Endodermal cell (in vitro differentiated cells): ENCODE measurements at regions not wholly inside any gene's neighbourhood (a gene's known extent, or its start where the extent isn't known, plus 50 kb on each side); places are given as distances from the start of the nearest gene placed in this dataset.
A peak's percentile ranks its signal among the peaks of the same experiment; 100 is the strongest.

Source experiments
- DNase-seq: peaks from one replicate; pipeline ENCODE4 v3.0.0-alpha.2; 2017
- H3K27ac ChIP-seq: 2 replicates; pipeline ENCODE4 v1.5.1; 2013; ENCODE audit warnings: mild to moderate bottlenecking, low read depth, low read length, moderate library complexity
- H3K27me3 ChIP-seq: 2 replicates; pipeline ENCODE4 v1.6.1; 2013; ENCODE audit warnings: mild to moderate bottlenecking, low read length, moderate library complexity; ENCODE audit not compliant: insufficient read depth, control insufficient read depth, poor library complexity, severe bottlenecking
- H3K36me3 ChIP-seq: 2 replicates; pipeline ENCODE4 v1.7.0; 2013; ENCODE audit warnings: mild to moderate bottlenecking, low read length, moderate library complexity; ENCODE audit not compliant: control insufficient read depth, insufficient read depth
- H3K4me1 ChIP-seq: one replicate; pipeline ENCODE4 v1.7.0; 2013; ENCODE audit warnings: low read length; ENCODE audit not compliant: control insufficient read depth, insufficient read depth
- H3K4me3 ChIP-seq: 2 replicates; pipeline ENCODE4 v1.5.1; 2013; ENCODE audit warnings: mild to moderate bottlenecking, low read length, moderate library complexity
- H3K9ac ChIP-seq: 2 replicates; pipeline ENCODE4 v1.6.1; 2013; ENCODE audit warnings: mild to moderate bottlenecking, low read length, moderate library complexity; ENCODE audit not compliant: poor library complexity, severe bottlenecking; ENCODE audit errors: extremely low read depth
- H3K9me3 ChIP-seq: 2 replicates; pipeline ENCODE4 v1.6.1; 2013; ENCODE audit warnings: mild to moderate bottlenecking, low read length, moderate library complexity; ENCODE audit not compliant: control insufficient read depth
- H3K27ac Mint-ChIP-seq: 2 replicates; pipeline ENCODE4 v1.8.0; 2020; ENCODE audit warnings: mixed read lengths
- H3K27me3 Mint-ChIP-seq: 2 replicates; pipeline ENCODE4 v1.8.0; 2021; ENCODE audit warnings: mild to moderate bottlenecking, mixed read lengths; ENCODE audit not compliant: insufficient read depth
- H3K36me3 Mint-ChIP-seq: 2 replicates; pipeline ENCODE4 v1.8.0; 2020; ENCODE audit warnings: low read depth, mixed read lengths
- H3K4me1 Mint-ChIP-seq: 2 replicates; pipeline ENCODE4 v1.8.0; 2020; ENCODE audit warnings: mixed read lengths
- H3K4me3 Mint-ChIP-seq: 2 replicates; pipeline ENCODE4 v1.8.0; 2020; ENCODE audit warnings: mild to moderate bottlenecking, moderate library complexity, mixed read lengths
- H3K9me3 Mint-ChIP-seq: 2 replicates; pipeline ENCODE4 v1.8.0; 2020; ENCODE audit warnings: mild to moderate bottlenecking, mixed read lengths
- CTCF ChIP-seq: fragments of 200-600 bp; sonication (generic); conservative IDR thresholded peaks from 2 replicates; pipeline ENCODE4 v1.5.0; 2021; ENCODE audit warnings: antibody characterized with exemption, mild to moderate bottlenecking
- WGBS, 2 experiments: methylation state at CpG; one replicate each; pipeline versions ENCODE4 v1.1.5 to v1.1.7; 2013; ENCODE audit warnings: missing lambda C conversion rate in 2 of 2, mixed read lengths in 1 of 2; ENCODE audit not compliant: insufficient coverage in 1 of 2, insufficient read length in 1 of 2; 5-methylcytosine and 5-hydroxymethylcytosine counted together

- Mint-ChIP-seq H3K36me3 (no peaks in the 10 kb centered on the region), H3K4me3 (no peak overlapping the region), H3K27me3 (no peaks in the 10 kb centered on the region), H3K9me3 (no peaks in the 10 kb centered on the region), H3K4me1 (peaks cover 4% of the 10 kb centered on the region), H3K27ac (no peak overlapping the region)
- H3K4me3 ChIP-seq, result no peak overlapping the region
- H3K36me3 ChIP-seq, result no peaks in the 10 kb centered on the region
- H3K27me3 ChIP-seq, result no peaks in the 10 kb centered on the region
- no peak overlapping the region for H3K9ac ChIP-seq
- H3K27ac ChIP-seq, result no peak overlapping the region
- H3K9me3 ChIP-seq, result no peaks in the 10 kb centered on the region
- no peak for TF ChIP-seq CTCF
- WGBS, 2 experiments, result 80 to 86% methylated on average over 1 to 3 of the region's 3 CpGs
- DNase-seq, result no peak
- no peaks in the 10 kb centered on the region for H3K4me1 ChIP-seq
These were observed 241.4 kb upstream of the RPS23 start for GRCh38 chr5:82519558-82519957.

GRCh38 chr5:82517544-82518075 lies 239.5 kb upstream of the RPS23 start:
- H3K4me3 ChIP-seq, result no peak overlapping the region
- H3K4me3 Mint-ChIP-seq, result no peak overlapping the region
- no peaks in the 10 kb centered on the region for H3K36me3 Mint-ChIP-seq
- H3K36me3 ChIP-seq, result no peaks in the 10 kb centered on the region
- H3K27me3 Mint-ChIP-seq, result no peaks in the 10 kb centered on the region
- WGBS, 2 experiments, result 90 to 100% methylated on average over 2 to 4 of the region's 4 CpGs
- no peak overlapping the region for H3K27ac Mint-ChIP-seq
- H3K4me1 ChIP-seq, result no peaks in the 10 kb centered on the region
- H3K27me3 ChIP-seq, result no peaks in the 10 kb centered on the region
- H3K9me3 Mint-ChIP-seq, result no peaks in the 10 kb centered on the region
- H3K27ac ChIP-seq, result no peak overlapping the region
- no peaks in the 10 kb centered on the region for H3K9me3 ChIP-seq
- no peak for TF ChIP-seq CTCF
- no peak for DNase-seq
- no peak overlapping the region for H3K9ac ChIP-seq
- peaks cover 6% of the 10 kb centered on the region for H3K4me1 Mint-ChIP-seq

GRCh38 chr5:82513738-82514137 lies 235.6 kb upstream of the RPS23 start:
- Histone ChIP-seq H3K9me3 (no peaks in the 10 kb centered on the region), H3K27me3 (no peaks in the 10 kb centered on the region), H3K4me3 (no peak overlapping the region), H3K27ac (no peak overlapping the region), H3K9ac (no peak overlapping the region), H3K4me1 (no peaks in the 10 kb centered on the region), H3K36me3 (no peaks in the 10 kb centered on the region)
- Mint-ChIP-seq H3K27me3 (no peaks in the 10 kb centered on the region), H3K27ac (no peak overlapping the region), H3K9me3 (no peaks in the 10 kb centered on the region), H3K4me1 (peaks cover 15% of the 10 kb centered on the region), H3K4me3 (no peak overlapping the region), H3K36me3 (no peaks in the 10 kb centered on the region)
- WGBS, 2 experiments, result 90 to 100% methylated on average over 4 to 5 of the region's 5 CpGs
- no peak for TF ChIP-seq CTCF
- peak; percentile 66 for DNase-seq
